HG03520 (cell line): ENCODE measurements at regions not wholly inside any gene's neighbourhood (a gene's known extent, or its start where the extent isn't known, plus 50 kb on each side); places are given as distances from the start of the nearest gene placed in this dataset.

ENCODE experiments used
- ATAC-seq: cut with Tn5 transposase; IDR thresholded peaks from one replicate; pipeline ENCODE4 v1.9.1; 2021; ENCODE audit warnings: mild to moderate bottlenecking, moderate library complexity; ENCODE audit not compliant: unreplicated experiment

- ATAC-seq = no peak
Observed at GRCh38 chr18:68469049-68469625, 245.8 kb downstream of the TMX3 start.

GRCh38 chr18:68467957-68468356 lies 247.0 kb downstream of the TMX3 start:
- no peak for ATAC-seq

- no peak for ATAC-seq
Observed at GRCh38 chr18:68467329-68467728, 247.6 kb downstream of the TMX3 start.

- ATAC-seq = no peak
Observed at GRCh38 chr18:68466672-68467071, 248.2 kb downstream of the TMX3 start.

- ATAC-seq = no peak
Observed at GRCh38 chr18:68462766-68463165, 252.1 kb downstream of the TMX3 start.

- no peak for ATAC-seq
Observed at GRCh38 chr18:68462148-68462547, 252.8 kb downstream of the TMX3 start.

- no peak for ATAC-seq
Observed at GRCh38 chr18:68461481-68462018, 253.4 kb downstream of the TMX3 start.

- ATAC-seq = no peak
Observed at GRCh38 chr18:68459968-68460367, 254.9 kb downstream of the TMX3 start.

GRCh38 chr18:68456985-68457384 lies 257.9 kb downstream of the TMX3 start:
- ATAC-seq = no peak

GRCh38 chr18:68455229-68455603 lies 259.7 kb downstream of the TMX3 start:
- no peak for ATAC-seq

- no peak for ATAC-seq
Observed at GRCh38 chr18:68454511-68455228, 260.2 kb downstream of the TMX3 start.

GRCh38 chr18:68449292-68449691 lies 265.6 kb downstream of the TMX3 start:
- ATAC-seq = no peak

GRCh38 chr18:68448736-68449135 lies 266.2 kb downstream of the TMX3 start:
- ATAC-seq = no peak

GRCh38 chr18:68447286-68447685 lies 267.6 kb downstream of the TMX3 start:
- ATAC-seq = no peak

- no peak for ATAC-seq
Observed at GRCh38 chr18:68445668-68446426, 269.1 kb downstream of the TMX3 start.

- no peak for ATAC-seq
Observed at GRCh38 chr18:68445136-68445535, 269.8 kb downstream of the TMX3 start.

GRCh38 chr18:68441241-68441640 lies 273.7 kb downstream of the TMX3 start:
- ATAC-seq = no peak

GRCh38 chr18:68440433-68440832 lies 274.5 kb downstream of the TMX3 start:
- no peak for ATAC-seq

- ATAC-seq = no peak
Observed at GRCh38 chr18:68439642-68440041, 275.3 kb downstream of the TMX3 start.

- ATAC-seq = no peak
Observed at GRCh38 chr18:68438983-68439382, 275.9 kb downstream of the TMX3 start.

- no peak for ATAC-seq
Observed at GRCh38 chr18:68438536-68438935, 276.4 kb downstream of the TMX3 start.

- ATAC-seq = no peak
Observed at GRCh38 chr18:68436485-68436884, 278.4 kb downstream of the TMX3 start.
